OCI-LY3 (cell line): ENCODE measurements at regions not wholly inside any gene's neighbourhood (a gene's known extent, or its start where the extent isn't known, plus 50 kb on each side); places are given as distances from the start of the nearest gene placed in this dataset.

Experiments
- H2AFZ ChIP-seq: fragments of 200-600, 300-600 bp; shearing (Covaris generic); 2 replicates; pipeline ENCODE4 v1.6.0; 2014; ENCODE audit warnings: antibody characterized with exemption, low read depth, low read length
- H3K27ac ChIP-seq: fragments of 200-600, 300-600 bp; sonication (generic); 2 replicates; pipeline ENCODE4 v1.5.1; 2014; ENCODE audit warnings: mild to moderate bottlenecking, low read length, moderate library complexity, mixed read lengths
- H3K27me3 ChIP-seq: fragments of 200-600, 300-600 bp; sonication (generic); 2 replicates; pipeline ENCODE4 v1.6.1; 2014; ENCODE audit warnings: low read depth, low read length, mixed read lengths
- H3K36me3 ChIP-seq: fragments of 200-600, 300-600 bp; sonication (generic); replicated peaks from 2 replicates; pipeline ENCODE3; 2014; ENCODE audit warnings: low read depth, low read length, mixed read lengths
- H3K4me1 ChIP-seq: fragments of 300-600, 200-600 bp; sonication (generic); 2 replicates; pipeline ENCODE4 v1.6.1; 2014; ENCODE audit warnings: low read length, mixed read lengths
- H3K4me2 ChIP-seq: fragments of 200-600, 300-600 bp; sonication (generic); 2 replicates; pipeline ENCODE4 v1.6.1; 2014; ENCODE audit warnings: low read length, mixed read lengths
- H3K4me3 ChIP-seq: fragments of 300-600, 200-600 bp; sonication (generic); 2 replicates; pipeline ENCODE4 v1.5.1; 2014; ENCODE audit warnings: antibody characterized with exemption, mild to moderate bottlenecking, low read length, moderate library complexity
- H3K79me2 ChIP-seq: fragments of 300-600, 200-600 bp; shearing (Covaris generic); 2 replicates; pipeline ENCODE4 v1.6.1; 2014; ENCODE audit warnings: mild to moderate bottlenecking, low read length, mixed read lengths
- H3K9ac ChIP-seq: fragments of 300-600, 200-600 bp; shearing (Covaris generic); 2 replicates; pipeline ENCODE4 v1.6.0; 2014; ENCODE audit warnings: mild to moderate bottlenecking, low read length, moderate library complexity
- H3K9me3 ChIP-seq: fragments of 200-600, 300-600 bp; shearing (Covaris generic); 2 replicates; pipeline ENCODE4 v1.6.1; 2014; ENCODE audit warnings: low read length, mixed read lengths; ENCODE audit not compliant: insufficient read depth
- H4K20me1 ChIP-seq: fragments of 200-600, 300-600 bp; sonication (generic); 2 replicates; pipeline ENCODE4 v1.6.1; 2016; ENCODE audit warnings: low read length, mixed read lengths; ENCODE audit not compliant: insufficient read depth
- EZH2phosphoT487 ChIP-seq: fragments of 200-600 bp; shearing (Covaris generic); IDR thresholded peaks from 2 replicates; pipeline ENCODE4 v1.6.1; 2018; ENCODE audit warnings: antibody characterized with exemption, mixed run types, low read depth
- TF ChIP-seq, protein P1 (sequence below): fragments of 200-600, 300-600 bp; sonication (generic); IDR thresholded peaks from 2 replicates; pipeline ENCODE4 v1.5.1; 2014; ENCODE audit warnings: antibody characterized with exemption, low read length, low read depth

- no peaks in the 10 kb centered on the region for H3K79me2 ChIP-seq
- H3K27me3 ChIP-seq: peaks cover 4% of the 10 kb centered on the region; the same call in 1 of the 2 replicates
- no peak overlapping the region for H2AFZ ChIP-seq
- no peak for TF ChIP-seq EZH2phosphoT487
- TF ChIP-seq, protein P1, sequence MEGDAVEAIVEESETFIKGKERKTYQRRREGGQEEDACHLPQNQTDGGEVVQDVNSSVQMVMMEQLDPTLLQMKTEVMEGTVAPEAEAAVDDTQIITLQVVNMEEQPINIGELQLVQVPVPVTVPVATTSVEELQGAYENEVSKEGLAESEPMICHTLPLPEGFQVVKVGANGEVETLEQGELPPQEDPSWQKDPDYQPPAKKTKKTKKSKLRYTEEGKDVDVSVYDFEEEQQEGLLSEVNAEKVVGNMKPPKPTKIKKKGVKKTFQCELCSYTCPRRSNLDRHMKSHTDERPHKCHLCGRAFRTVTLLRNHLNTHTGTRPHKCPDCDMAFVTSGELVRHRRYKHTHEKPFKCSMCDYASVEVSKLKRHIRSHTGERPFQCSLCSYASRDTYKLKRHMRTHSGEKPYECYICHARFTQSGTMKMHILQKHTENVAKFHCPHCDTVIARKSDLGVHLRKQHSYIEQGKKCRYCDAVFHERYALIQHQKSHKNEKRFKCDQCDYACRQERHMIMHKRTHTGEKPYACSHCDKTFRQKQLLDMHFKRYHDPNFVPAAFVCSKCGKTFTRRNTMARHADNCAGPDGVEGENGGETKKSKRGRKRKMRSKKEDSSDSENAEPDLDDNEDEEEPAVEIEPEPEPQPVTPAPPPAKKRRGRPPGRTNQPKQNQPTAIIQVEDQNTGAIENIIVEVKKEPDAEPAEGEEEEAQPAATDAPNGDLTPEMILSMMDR: no peak
- H4K20me1 ChIP-seq: no peaks in the 10 kb centered on the region
- no peak overlapping the region for H3K4me2 ChIP-seq
- no peak overlapping the region for H3K27ac ChIP-seq
- peaks cover 10% of the 10 kb centered on the region for H3K4me1 ChIP-seq
- no peaks in the 10 kb centered on the region for H3K36me3 ChIP-seq
- H3K9ac ChIP-seq: no peak overlapping the region
- no peak overlapping the region for H3K4me3 ChIP-seq
- H3K9me3 ChIP-seq: no peaks in the 10 kb centered on the region; the same call in 1 of the 2 replicates
Observed at GRCh38 chr20:53891306-53891894, 179.0 kb downstream of the BCAS1 start.

- Histone ChIP-seq H2AFZ (no peak overlapping the region), H3K79me2 (no peaks in the 10 kb centered on the region), H3K4me1 (peaks cover 10% of the 10 kb centered on the region), H3K9me3 (no peaks in the 10 kb centered on the region; the same call in 1 of the 2 replicates), H3K9ac (no peak overlapping the region), H3K4me3 (no peak overlapping the region), H4K20me1 (no peaks in the 10 kb centered on the region), H3K4me2 (no peak overlapping the region), H3K27ac (no peak overlapping the region), H3K36me3 (no peaks in the 10 kb centered on the region), H3K27me3 (peaks cover 4% of the 10 kb centered on the region; the same call in 1 of the 2 replicates)
- TF ChIP-seq, protein P1: no peak
- TF ChIP-seq EZH2phosphoT487: no peak
Observed at GRCh38 chr20:53890443-53891305, 179.7 kb downstream of the BCAS1 start.

GRCh38 chr20:53889411-53890148, 180.8 kb downstream of the BCAS1 start:
- H3K9ac ChIP-seq: no peak overlapping the region
- H3K36me3 ChIP-seq: no peaks in the 10 kb centered on the region
- H3K4me3 ChIP-seq: no peak overlapping the region
- H4K20me1 ChIP-seq: no peaks in the 10 kb centered on the region
- H2AFZ ChIP-seq: no peak overlapping the region
- H3K27me3 ChIP-seq: no peaks in the 10 kb centered on the region; the same call in 1 of the 2 replicates
- peaks cover 10% of the 10 kb centered on the region for H3K4me1 ChIP-seq
- no peak overlapping the region for H3K4me2 ChIP-seq
- no peaks in the 10 kb centered on the region; the same call in 1 of the 2 replicates for H3K9me3 ChIP-seq
- no peak overlapping the region for H3K27ac ChIP-seq
- TF ChIP-seq, protein P1: no peak
- TF ChIP-seq EZH2phosphoT487: no peak
- H3K79me2 ChIP-seq: no peaks in the 10 kb centered on the region

GRCh38 chr20:53888951-53889350, 181.4 kb downstream of the BCAS1 start:
- H3K36me3 ChIP-seq: no peaks in the 10 kb centered on the region
- no peak overlapping the region for H3K9ac ChIP-seq
- no peaks in the 10 kb centered on the region for H3K9me3 ChIP-seq
- no peaks in the 10 kb centered on the region for H3K27me3 ChIP-seq
- H4K20me1 ChIP-seq: no peaks in the 10 kb centered on the region
- H2AFZ ChIP-seq: no peak overlapping the region
- no peak overlapping the region for H3K27ac ChIP-seq
- H3K79me2 ChIP-seq: no peaks in the 10 kb centered on the region
- H3K4me2 ChIP-seq: no peak overlapping the region
- H3K4me1 ChIP-seq: peaks cover 10% of the 10 kb centered on the region
- TF ChIP-seq EZH2phosphoT487: no peak
- TF ChIP-seq, protein P1: no peak
- H3K4me3 ChIP-seq: no peak overlapping the region
